D721Med (cell line): ENCODE measurements at regions not wholly inside any gene's neighbourhood (a gene's known extent, or its start where the extent isn't known, plus 50 kb on each side); places are given as distances from the start of the nearest gene placed in this dataset.

Experiments
- DNase-seq: peaks from one replicate; pipeline ENCODE4 v3.0.0; 2011; ENCODE audit warnings: low spot score; ENCODE audit not compliant: insufficient read length
- FAIRE-seq: peaks from 2 replicates; lab custom pipeline; 2011; peaks lifted over from hg19 to GRCh38; lab: Jason Lieb, UNC
- CTCF ChIP-seq: IDR thresholded peaks from 2 replicates; pipeline ENCODE4 v1.5.1; 2012; ENCODE audit warnings: mild to moderate bottlenecking, control low read depth; ENCODE audit not compliant: insufficient read depth; ENCODE audit errors: missing control alignments

GRCh38 chr4:152224721-152225420 is 311.0 kb downstream of the FBXW7 start:
- DNase-seq: no peak
- no peak for TF ChIP-seq CTCF
- no peak for FAIRE-seq

GRCh38 chr4:152224223-152224622 is 311.7 kb downstream of the FBXW7 start:
- FAIRE-seq: no peak
- DNase-seq: no peak
- TF ChIP-seq CTCF: no peak

GRCh38 chr4:152223600-152223999 is 312.3 kb downstream of the FBXW7 start:
- no peak for TF ChIP-seq CTCF
- no peak for FAIRE-seq

GRCh38 chr4:152221816-152222516 is 313.9 kb downstream of the FBXW7 start:
- DNase-seq (no peak), FAIRE-seq (no peak)
- no peak for TF ChIP-seq CTCF

More at GRCh38 chr4:152223600-152223999, 312.3 kb downstream of the FBXW7 start:
- no peak for DNase-seq

GRCh38 chr4:152220201-152220666 is 315.7 kb downstream of the FBXW7 start:
- DNase-seq: no peak
- FAIRE-seq: no peak
- TF ChIP-seq CTCF: no peak

- no peak for FAIRE-seq
- TF ChIP-seq CTCF: no peak
- DNase-seq: no peak
Measured at GRCh38 chr4:152218576-152218975, 317.3 kb downstream of the FBXW7 start.

- no peak for DNase-seq
- FAIRE-seq: no peak
- TF ChIP-seq CTCF: no peak
Measured at GRCh38 chr4:152217896-152218295, 318.0 kb downstream of the FBXW7 start.
